ENCODE measurements at regions not wholly inside any gene's neighbourhood (a gene's known extent, or its start where the extent isn't known, plus 50 kb on each side); places are given as distances from the start of the nearest gene placed in this dataset.

GRCh38 chr17:79500745-79501618, 109.9 kb downstream of the RBFOX3 start (continued):
- no peak for TF ChIP-seq PRDM15 (CRISPR knock-in tag; IDR thresholded peaks at IDR 0.05)
- no peak for TF ChIP-seq IRF1 (CRISPR knock-in tag; IDR thresholded peaks at IDR 0.05)
- TF ChIP-seq ZNF396 (CRISPR knock-in tag; IDR thresholded peaks at IDR 0.05; ENCODE audit: borderline replicate concordance) = no peak
- no peak for TF ChIP-seq TEAD1 (CRISPR knock-in tag; IDR thresholded peaks at IDR 0.05)
- no peak for TF ChIP-seq OVOL2 (CRISPR knock-in tag; IDR thresholded peaks at IDR 0.05; ENCODE audit: borderline replicate concordance)
- TF ChIP-seq ATF1 (CRISPR knock-in tag; IDR thresholded peaks at IDR 0.05) = no peak
- no peak for TF ChIP-seq NR3C1 (CRISPR knock-in tag; conservative IDR thresholded peaks at IDR 0.05; ENCODE audit: low read depth)
- no peak for TF ChIP-seq FOXK1 (CRISPR knock-in tag; IDR thresholded peaks at IDR 0.05)
- no peak for TF ChIP-seq GTF2I (CRISPR knock-in tag; conservative IDR thresholded peaks at IDR 0.05)
- TF ChIP-seq MXD4 (CRISPR knock-in tag; IDR thresholded peaks at IDR 0.05; ENCODE audit: borderline replicate concordance) = no peak

- ATAC-seq (no peak), DNase-seq (ENCODE audit: low spot score) (no peak)
- no peak for TF ChIP-seq CREB1 (CRISPR knock-in tag; IDR thresholded peaks at IDR 0.05)
- no peak for TF ChIP-seq USF1 (CRISPR knock-in tag; IDR thresholded peaks at IDR 0.05)
- no peak for TF ChIP-seq NFE2L1 (CRISPR knock-in tag; IDR thresholded peaks at IDR 0.05)
- TF ChIP-seq IRF2 (CRISPR knock-in tag; IDR thresholded peaks at IDR 0.05; ENCODE audit: borderline replicate concordance, low read depth) = no peak
- TF ChIP-seq MYBL2 (CRISPR knock-in tag; IDR thresholded peaks at IDR 0.05) = no peak
- TF ChIP-seq OVOL2 (CRISPR knock-in tag; IDR thresholded peaks at IDR 0.05; ENCODE audit: borderline replicate concordance) = no peak
- TF ChIP-seq TCF7 (CRISPR knock-in tag; IDR thresholded peaks at IDR 0.05; ENCODE audit: low read depth) = no peak
- no peak for TF ChIP-seq E2F5 (CRISPR knock-in tag; IDR thresholded peaks at IDR 0.05)
- no peak for TF ChIP-seq PREB (CRISPR knock-in tag; IDR thresholded peaks at IDR 0.05; ENCODE audit: borderline replicate concordance)
- no peak for TF ChIP-seq FOXK1 (CRISPR knock-in tag; IDR thresholded peaks at IDR 0.05)
- TF ChIP-seq ZNF281 (CRISPR knock-in tag; IDR thresholded peaks at IDR 0.05) = no peak
- no peak for TF ChIP-seq ERG (CRISPR knock-in tag; IDR thresholded peaks at IDR 0.05)
- no peak for TF ChIP-seq NR3C1 (CRISPR knock-in tag; conservative IDR thresholded peaks at IDR 0.05; ENCODE audit: low read depth)
- ChIA-PET POLR2A (no interaction called here), CTCF (no interaction called here)
- Mint-ChIP-seq H3K36me3 (no peaks in the 10 kb centered on the region), H3K4me1 (peaks cover 10% of the 10 kb centered on the region), H3K27ac (no peak overlapping the region), H3K27me3 (ENCODE audit: low read depth) (no peaks in the 10 kb centered on the region; the same call in 1 of the 2 replicates), H3K4me3 (no peak overlapping the region), H3K9me3 (peaks cover 15% of the 10 kb centered on the region)
Measured at GRCh38 chr17:79498854-79499253, 112.0 kb downstream of the RBFOX3 start.

Measured in WTC11 (cell line).